Stimulated activated CD4-positive, alpha-beta T cell treated with anti-CD3 and anti-CD28 coated beads, Interleukin-1b, Interleukin-23, amount 100 ng/mL, for 48 hours (primary cell): ENCODE measurements at regions not wholly inside any gene's neighbourhood (a gene's known extent, or its start where the extent isn't known, plus 50 kb on each side); places are given as distances from the start of the nearest gene placed in this dataset.
A peak's percentile ranks its signal among the peaks of the same experiment; 100 is the strongest.

ENCODE experiments used
- DNase-seq: peaks from one replicate; pipeline ENCODE4 v3.0.0-alpha.2; 2020

DNA sequence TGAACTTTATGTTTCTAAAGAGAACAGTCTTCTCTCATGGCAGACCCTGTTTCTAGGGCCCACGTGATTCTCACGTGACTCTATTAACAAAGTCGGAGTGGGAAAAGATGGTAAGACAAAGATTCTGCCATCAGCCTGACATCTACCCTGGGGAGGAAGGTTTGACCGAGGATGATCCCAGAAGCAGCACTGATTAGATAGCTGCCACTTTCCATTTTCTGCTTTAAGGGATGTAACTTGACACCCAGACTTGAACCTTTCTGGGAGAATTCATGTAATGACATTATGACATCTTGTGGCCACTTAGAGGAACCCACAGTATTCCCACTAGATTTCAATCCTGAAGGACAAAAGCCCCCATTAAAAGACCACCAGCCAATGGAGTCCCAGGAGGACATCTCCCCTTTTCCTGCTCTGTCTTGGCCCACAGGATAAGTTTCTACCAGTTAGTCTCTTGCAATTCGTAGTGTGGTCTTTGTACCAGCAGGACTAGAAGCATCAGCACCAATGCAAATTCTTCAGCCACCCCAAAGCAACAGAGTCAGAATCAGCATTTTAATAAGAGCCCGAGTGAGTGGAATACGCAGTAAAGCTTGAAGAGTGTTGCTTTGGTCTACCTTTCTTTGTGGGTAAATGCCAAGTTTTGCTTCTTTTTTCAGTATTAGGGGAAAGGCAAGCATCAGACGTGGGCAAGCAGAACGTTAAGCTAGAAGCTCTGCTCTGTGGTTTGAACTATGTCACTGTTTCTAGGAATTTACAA, 480.5 kb upstream of the PROK2 start:
- DNase-seq: no peak

DNA sequence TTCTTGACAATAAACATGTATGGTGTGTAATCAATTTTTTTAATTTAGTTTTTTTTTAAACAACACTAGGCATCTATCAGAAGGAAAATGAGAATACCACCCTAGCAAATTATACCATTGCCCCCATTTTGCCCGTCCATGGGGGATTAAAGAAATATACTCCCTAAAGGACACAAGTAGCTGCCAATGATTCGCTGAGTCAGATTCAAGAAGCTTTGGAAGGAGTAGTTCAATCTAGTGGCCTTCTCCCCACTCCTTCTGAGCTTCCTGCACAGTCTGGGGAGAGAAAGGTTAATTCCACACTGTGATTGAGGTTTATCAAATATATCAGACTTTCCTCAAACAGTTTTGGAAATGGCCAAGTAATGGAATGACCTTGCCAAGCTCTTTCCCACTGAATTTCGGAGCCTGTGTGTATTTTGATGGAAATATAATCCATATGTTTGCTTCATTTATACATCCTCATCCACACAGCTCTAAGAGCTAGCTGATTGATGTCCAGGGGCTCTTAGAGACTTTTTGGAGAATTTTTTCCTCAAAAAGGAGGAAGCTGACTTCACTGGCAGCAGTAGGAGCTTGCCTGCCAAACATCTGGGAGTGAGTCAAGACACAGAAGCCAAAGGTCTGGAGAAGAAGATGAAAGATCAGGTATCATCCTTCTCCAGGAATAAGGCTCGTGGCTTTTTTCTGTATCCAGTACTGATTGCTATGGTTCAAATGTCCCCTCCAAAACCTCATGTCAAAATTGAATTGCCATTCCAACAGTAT, 478.5 kb upstream of the PROK2 start:
- DNase-seq: no peak

DNA sequence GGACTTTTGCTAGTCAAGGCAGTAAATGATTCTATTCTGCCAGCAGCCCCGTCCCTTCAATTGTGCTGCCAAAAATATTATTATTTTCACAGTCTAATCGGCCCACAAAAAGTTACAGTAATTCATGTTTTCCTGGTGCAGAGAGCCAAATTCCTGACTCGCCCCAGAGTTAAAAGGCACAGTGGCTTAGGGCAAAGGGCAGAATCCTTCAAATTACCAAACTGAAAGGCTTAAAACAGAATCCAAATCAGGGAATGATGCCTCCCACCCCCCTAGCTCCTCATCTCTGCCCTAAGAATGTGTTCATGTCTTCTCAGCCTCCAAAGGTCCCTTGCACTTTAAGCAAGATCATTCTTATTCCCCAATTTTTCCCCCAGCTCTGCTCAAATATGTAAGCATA, 477.8 kb upstream of the PROK2 start:
- DNase-seq: no peak

GRCh38 chr3:72261566-72262564, 476.9 kb upstream of the PROK2 start:
- no peak for DNase-seq

- no peak for DNase-seq
These were observed 475.6 kb upstream of the PROK2 start for GRCh38 chr3:72260588-72260910.

GRCh38 chr3:72259755-72260587, 475.0 kb upstream of the PROK2 start:
- peak; percentile 38 for DNase-seq

GRCh38 chr3:72258361-72259141, 473.6 kb upstream of the PROK2 start:
- no peak for DNase-seq

GRCh38 chr3:72257738-72258137, 472.8 kb upstream of the PROK2 start:
- DNase-seq: no peak

DNA sequence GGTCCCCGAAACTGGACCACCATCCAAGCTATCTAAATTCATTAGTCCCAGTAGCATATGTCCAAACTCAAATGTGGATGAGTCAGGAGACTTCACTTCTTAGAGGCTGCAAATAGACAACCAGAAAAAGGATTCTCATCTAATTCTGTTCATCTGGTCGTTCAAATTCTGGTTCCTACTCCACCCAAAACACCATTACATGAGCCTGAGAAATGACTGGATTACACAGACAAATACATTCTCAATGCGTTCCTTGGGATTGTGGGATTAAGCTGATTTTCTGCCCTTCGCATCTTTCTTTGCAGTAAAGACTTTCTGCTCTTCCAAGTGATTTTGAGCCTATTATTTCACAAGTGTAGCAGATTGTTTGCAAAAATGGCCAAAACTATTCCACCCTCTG, 472.3 kb upstream of the PROK2 start:
- DNase-seq: no peak

GRCh38 chr3:72256716-72257115, 471.8 kb upstream of the PROK2 start:
- DNase-seq: no peak

DNA sequence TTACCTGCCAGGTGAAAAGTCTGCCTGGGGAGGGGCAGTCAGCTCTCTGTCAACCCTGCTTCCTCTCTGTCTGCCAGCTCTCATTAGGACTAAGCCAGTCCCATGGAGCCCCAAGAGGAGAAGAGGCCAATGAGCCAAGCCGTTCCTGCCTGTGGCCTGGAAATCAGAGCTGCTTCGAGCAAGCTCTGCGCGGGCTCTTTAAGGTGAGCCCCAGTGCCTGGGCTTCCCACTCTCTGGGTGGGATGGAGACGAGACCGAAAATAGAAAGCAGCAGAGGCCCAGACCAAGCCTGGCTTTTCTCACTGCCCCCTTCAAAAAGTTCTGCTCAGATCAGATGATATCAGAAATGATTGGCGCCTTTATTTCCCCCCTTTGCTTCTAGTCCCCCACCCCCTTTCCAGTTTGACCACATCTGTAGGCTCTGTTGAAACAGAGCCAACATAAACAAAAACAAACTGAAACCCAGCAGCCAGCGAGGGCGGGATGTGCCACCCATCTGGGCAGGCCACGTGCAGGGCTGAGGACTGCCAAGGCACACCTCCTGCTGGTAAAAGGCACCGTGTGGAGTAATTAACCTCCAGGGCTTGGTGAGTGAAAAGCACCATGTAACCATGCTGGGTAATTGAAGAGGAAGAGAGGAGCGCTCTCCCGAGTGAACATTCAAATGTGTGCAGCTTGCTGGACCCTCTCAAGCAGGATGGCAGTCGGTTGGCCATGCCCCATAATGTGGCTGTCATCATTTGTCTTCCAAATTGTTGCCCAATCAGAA, 471.0 kb upstream of the PROK2 start:
- DNase-seq: no peak

- DNase-seq: no peak
These were observed 470.2 kb upstream of the PROK2 start for GRCh38 chr3:72255191-72255590.

- no peak for DNase-seq
These were observed 469.5 kb upstream of the PROK2 start for GRCh38 chr3:72254483-72254882.

- no peak for DNase-seq
These were observed 465.8 kb upstream of the PROK2 start for GRCh38 chr3:72250725-72251124.

DNA sequence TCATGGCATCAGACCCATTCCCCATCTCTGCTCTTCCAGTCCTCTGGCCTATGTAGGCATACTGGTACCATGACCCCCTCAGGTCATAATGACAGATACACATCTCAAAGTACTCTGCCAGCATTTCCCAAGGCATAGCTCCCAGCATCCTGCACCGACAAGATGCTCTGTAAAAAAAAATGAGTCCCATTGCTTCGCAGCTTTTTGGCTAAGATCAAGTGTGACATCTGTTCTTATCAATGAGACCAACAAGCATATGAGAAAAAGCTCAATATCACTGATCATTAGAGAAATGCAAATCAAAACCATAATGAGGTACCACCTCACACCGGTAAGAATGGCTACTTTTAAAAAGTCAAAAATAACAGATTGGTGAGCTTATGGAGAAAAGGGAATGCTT, 463.9 kb upstream of the PROK2 start:
- DNase-seq: no peak

DNA sequence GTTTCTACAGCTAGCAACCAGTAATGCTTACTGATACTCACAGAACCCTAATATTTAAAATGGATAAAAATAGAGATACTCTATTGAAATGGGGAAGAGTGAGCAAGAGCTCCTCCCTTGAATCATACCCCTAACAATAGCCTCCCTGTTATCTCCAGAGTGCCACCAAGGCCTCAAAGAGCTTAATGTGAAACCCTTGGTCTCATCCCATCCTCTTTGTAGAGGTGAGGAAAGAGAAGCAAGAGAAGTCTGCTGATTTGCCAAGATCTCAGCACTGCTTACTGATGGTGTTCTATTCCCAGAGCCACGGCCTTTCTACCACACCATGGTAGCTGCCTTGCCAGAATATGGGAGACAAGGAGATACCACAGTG, 463.4 kb upstream of the PROK2 start:
- no peak for DNase-seq

DNA sequence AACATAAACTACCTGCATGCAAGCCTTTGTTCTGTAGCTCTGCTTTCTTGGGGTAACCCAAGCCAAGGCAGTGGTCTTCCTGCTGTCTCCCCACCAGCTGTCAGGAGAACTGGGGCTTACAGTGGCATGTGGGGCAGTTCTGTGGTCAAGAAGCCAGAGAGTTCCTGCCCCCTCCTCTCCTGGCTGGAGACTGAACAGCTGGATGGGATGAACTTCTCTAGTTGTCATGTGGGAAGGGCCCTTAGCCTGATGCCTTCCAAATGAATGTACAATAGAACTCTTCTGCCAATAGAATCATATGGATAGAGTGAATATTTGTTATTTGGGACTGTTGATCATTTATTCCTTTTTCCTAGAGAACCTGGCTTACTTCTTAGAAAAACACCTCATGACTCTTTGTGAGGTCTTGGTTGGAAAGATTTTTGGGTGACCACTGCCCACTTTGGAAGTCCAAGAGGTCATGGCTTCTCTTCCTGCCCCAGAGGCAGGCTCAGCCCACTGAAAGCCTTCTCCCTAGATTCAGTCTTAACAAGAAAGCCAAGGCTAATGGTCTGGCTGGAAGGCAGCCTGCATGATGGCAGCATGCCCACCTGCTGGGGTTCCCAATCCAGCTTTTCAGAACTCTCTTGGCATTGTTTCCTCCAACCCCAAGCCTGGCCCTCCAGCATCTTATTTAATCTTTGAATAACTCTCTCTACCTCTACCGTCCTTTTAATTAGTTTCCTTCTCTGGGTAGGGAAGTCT, 462.9 kb upstream of the PROK2 start:
- DNase-seq: no peak

DNA sequence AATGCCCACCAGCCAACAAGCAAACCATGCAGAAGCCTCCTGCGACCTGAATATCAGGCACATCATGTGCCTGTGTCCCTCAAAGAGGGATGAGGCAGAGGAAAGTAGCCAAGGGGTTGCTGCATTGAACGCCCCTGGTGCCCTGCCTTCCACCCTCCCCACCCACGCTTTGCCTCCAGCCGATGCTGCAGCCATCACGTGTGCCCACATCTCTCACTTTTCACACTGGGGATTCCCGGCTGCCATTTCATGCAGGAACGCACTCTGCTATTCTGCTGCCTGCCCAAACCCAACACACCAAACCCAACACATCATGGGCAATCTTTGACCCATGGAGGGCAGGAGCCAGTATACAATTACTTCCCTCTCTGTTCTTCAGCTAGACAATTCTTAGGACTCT, 462.2 kb upstream of the PROK2 start:
- no peak for DNase-seq

DNA sequence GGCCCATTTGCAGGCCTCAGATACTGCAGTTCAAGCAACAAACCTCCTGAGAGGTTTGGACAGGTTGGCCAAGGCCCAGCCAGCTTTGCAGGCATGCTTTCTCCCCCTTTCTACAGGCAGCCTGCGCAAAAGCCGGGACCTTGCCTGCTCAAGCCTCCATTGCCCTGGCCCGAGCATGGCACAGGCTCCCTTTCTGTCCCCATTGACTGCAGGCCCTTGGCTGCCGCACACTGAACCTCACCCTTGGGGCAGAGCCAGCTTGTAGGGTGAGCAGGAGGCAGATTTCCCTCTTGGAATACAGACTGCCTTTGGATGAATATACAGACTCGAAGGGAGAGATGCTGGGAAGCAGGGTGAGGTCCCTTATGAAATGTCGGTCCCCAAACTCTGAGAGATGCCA, 461.7 kb upstream of the PROK2 start:
- no peak for DNase-seq

- DNase-seq: no peak
These were observed 460.3 kb upstream of the PROK2 start for GRCh38 chr3:72245183-72245811.
